PFSK-1 (cell line): ENCODE measurements at regions not wholly inside any gene's neighbourhood (a gene's known extent, or its start where the extent isn't known, plus 50 kb on each side); places are given as distances from the start of the nearest gene placed in this dataset.

ENCODE experiments used
- FOXP2 ChIP-seq: optimal IDR thresholded peaks from 2 replicates; pipeline ENCODE3; 2011; ENCODE audit warnings: borderline replicate concordance, control low read depth, inconsistent platforms; ENCODE audit not compliant: insufficient read depth; ENCODE audit errors: extremely low read length, extremely low read depth
- POLR2AphosphoS5 ChIP-seq: IDR thresholded peaks from 2 replicates; pipeline ENCODE4 v1.6.1; 2012; ENCODE audit warnings: low read depth, mild to moderate bottlenecking, control low read depth, low read length, moderate library complexity
- REST ChIP-seq, 2 experiments: IDR thresholded peaks; 2 replicates each; pipeline versions ENCODE4 v1.6.1 to v1.8.0; 2011 to 2012; ENCODE audit warnings: low read depth in 2 of 2, low read length in 2 of 2, control low read depth in 1 of 2, inconsistent platforms in 1 of 2, mild to moderate bottlenecking in 1 of 2, moderate library complexity in 1 of 2; ENCODE audit not compliant: insufficient read depth in 1 of 2

GRCh38 chr11:28542561-28542960 is 434.4 kb downstream of the METTL15 start:
- TF ChIP-seq FOXP2 (no peak), REST (IDR thresholded peaks at IDR 0.05; ENCODE audit: insufficient read depth in 1 of 2, low read depth in 2 of 2, low read length in 2 of 2) (no peak), POLR2AphosphoS5 (no peak)
